SIG-M5 treated with dmso at 0.1 percent for 504 hours (cell line): ENCODE measurements at regions not wholly inside any gene's neighbourhood (a gene's known extent, or its start where the extent isn't known, plus 50 kb on each side); places are given as distances from the start of the nearest gene placed in this dataset.

Experiments
- DNase-seq: peaks from one replicate; lab custom pipeline; 2025; ENCODE audit not compliant: unreplicated experiment; lab: John Stamatoyannopoulos, UW

DNA sequence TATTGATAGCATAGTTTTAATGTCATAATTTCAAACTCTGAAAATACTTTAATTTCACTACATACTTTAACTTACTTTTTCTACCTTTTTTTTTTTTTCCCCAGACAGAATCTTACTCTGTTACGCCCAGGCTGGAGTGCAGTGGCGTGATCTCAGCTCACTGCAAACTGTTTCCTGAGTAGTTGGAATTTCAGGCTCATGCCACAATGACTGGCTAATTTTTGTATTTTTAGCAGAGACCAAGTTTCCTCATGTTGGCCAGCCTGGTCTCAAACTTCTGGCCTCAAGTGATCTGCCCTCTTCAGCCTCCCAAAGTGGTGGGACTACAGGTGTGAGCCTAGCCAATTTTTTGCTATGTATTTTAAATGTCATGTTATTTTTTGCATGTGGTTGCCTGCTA is 741.6 kb downstream of the TRAM1L1 start:
- no peak for DNase-seq

DNA sequence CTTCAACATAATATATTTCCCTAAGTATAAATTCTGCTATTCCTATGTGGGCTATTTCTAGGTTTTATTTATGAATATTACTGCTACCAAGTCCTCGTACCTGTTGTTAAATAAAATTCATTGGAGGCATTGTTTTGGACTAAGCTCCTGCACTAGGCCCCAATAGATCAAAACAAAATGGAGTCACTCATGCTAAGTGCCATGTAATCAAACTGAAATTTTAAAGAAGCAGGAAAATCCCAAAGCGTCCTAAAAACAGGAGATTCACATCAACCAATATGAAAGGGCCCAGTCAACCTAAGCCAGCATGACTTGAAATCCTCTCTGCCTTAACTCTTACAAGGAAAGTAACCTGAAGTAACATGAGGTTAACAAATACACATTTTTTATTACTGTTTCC is 743.2 kb downstream of the TRAM1L1 start:
- no peak for DNase-seq

DNA sequence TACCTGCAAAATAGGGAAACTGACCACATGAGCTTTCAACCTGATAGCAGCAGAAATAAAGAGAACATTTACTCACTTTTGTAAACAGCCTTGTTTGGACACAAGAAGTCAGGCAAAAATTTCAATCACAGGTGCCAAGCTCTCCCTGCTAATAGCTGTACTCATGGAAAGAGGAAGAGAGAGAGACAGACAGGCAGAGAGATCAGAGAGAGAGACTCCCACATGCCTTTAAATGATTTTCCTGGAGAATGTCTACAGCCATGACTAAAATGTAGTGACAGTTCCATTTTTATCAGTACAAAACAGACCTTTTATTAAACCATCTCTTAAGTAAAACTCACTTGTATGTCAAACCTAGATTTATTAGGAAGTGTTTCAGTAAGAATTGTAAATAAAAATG is 752.9 kb downstream of the TRAM1L1 start:
- DNase-seq = no peak

DNA sequence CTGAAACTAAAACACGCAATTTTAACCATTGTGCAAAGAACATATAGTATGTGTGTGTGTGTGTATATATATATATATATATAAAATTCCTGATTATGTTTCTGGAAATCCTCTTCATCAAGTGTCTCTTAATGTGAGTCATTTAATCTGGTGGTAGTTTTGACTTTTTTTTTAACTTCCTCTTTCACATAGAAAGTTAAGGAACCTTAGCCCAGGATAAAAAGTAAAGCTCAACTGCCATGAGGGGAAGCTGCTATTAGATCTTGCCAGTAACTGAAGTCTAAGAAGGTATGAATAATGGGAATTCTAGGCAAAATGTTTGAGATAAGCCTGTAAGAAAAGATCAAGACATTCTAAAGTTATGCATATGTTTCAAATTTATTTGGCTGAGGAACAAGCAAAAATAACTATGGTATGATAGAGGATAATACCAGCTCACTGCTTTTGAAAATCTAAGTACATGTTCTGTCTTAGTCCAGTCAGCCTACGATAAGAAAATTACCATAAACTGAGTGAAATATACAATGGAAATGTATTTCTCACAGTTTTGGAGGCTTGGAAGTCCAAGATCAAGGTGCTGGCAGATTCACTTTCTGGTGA is 757.0 kb downstream of the TRAM1L1 start:
- DNase-seq = peak; percentile 46

DNA sequence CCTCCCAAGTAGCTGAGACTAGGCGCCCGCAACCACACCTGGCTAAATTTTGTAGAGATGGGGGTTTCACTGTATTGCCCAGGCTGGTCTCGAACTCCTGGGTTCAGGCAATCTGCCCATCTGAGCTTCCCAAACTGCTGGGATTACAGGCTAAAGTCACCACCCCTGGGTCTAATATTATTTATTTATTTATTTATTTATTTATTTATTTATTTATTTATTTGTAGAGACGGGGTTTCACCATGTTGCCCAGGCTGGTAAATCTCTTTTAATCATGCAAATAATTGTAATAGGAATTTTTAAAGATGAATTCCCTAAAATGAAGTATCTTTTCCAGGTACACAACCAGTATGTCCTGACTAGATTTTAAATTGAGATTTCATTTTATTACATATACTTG is 761.8 kb downstream of the TRAM1L1 start:
- no peak for DNase-seq

DNA sequence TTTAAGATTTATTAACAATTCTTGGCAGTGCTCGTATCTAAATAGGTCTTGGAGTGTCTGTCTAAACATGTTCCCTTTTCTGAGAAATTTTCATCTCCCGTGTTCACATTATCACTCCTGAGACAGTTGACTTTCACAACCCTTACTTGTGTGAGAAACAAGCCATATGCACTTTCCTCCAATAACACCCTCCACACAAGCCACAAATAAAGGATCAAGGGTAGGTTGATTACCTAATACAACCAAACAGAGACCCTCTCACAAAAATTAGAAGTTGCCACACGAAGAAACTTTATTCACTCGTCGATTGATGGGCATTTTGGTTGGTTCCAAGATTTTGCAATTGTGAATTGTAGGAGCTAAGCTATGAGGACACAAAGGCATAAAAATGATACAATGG is 763.9 kb downstream of the TRAM1L1 start:
- no peak for DNase-seq

DNA sequence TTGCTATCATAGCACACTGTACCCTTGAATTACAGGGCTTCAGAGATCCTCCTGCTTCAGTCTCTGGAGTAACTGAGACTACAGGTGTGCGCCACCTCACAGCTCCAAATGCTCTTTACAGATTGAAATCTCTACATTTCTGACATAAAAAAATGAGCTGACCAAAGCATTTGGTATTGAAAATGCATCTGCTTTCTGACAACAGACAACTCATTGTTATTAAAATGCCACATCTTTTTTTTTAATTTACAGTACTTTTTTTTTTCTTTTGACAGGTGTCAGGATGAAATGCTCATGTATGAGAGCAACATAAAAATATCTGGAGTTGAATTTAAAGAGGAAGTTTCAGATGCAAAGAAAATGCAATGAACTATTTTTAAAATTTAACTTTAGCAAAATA is 764.5 kb downstream of the TRAM1L1 start:
- DNase-seq = no peak

DNA sequence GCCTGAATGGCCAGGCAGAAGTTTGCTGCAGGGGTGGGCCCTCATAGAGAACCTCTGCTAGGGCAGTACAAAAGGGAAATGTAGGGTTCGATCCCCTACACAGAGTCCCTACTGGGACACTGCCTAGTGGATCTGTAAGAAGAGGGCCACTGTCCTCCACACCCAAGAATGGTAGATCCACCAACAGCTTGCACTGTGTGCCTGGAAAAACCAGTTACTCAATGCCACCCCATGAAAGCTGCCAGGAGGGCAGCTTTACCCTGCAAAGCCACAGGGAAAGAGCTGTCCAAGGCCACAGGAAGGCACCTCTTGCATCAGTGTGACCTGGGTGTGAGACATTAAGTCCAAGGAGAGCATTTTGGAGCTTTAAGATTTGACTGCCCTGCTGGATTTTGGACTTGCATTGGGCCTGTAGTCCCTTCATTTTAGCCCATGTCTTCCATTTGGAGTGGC is 781.6 kb downstream of the TRAM1L1 start:
- no peak for DNase-seq

DNA sequence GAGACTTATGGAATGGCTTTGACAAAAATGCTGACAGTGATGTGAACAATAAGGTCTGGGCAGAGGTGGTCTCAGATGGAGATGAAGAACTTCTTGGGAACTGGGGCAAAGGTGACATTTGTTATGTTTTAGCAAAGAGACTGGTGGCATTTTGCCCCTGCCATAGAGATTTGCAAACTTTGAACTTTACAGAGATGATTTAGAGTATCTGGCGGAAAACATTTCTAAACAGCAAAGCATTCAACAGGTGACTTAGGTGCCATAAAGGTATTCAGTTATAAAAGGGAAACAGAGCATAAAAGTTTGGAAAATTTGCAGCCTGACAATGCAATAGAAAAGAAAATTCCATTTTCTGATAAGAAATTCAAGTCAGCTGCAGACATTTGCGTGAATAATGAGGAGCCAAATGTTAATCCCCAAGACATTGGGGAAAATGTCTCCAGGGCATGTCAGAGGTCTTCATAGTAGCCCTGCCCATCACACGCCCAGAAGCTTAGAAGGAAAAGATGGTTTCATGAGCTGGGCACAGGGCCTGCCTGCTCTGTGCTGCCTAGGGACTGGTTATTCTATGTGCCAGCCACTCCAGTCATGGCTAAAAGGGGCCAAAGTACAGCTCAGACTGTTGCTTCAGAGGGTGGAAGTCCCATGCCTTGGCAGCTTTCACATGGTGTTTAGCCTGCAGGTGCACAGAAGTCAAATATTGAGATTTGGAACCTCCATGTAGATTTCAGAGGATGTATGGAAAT is 782.2 kb downstream of the TRAM1L1 start:
- DNase-seq = no peak

DNA sequence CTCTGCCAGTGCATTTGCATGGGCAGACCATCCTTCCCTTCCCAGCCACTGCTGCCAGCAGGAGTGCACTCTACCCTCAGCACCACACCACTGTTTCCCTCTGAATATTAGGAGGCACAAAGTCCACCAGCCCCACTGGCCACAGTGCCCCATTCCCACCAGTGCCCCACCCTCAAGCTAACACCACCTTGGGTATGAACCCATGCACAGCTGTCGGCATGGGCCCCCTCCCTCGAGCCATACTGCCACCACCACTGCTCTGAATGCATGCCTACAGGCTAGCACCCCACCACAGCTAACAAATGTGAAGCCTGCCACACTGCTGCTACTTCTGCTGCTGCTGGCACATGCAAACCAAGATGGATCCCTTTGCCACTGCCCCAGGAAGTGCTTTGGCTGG is 810.4 kb downstream of the TRAM1L1 start:
- no peak for DNase-seq

DNA sequence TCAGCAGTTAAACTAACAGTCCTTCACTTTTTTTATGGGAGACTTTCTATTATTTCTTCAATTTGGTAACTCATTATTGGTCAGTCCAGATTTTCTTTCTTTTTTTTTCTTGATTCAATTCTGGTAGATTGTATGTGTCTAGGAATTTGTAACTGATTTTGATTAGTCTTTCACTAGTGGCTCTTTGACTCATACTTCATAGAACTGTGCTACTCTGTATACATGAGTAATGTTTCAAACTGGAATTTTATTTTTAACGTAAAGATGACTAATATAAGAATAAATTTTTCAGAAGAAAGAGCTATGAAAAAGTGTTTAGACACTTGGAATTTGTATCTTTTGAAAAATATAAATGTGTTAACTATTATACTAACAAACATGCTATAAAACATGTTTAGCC is 813.0 kb downstream of the TRAM1L1 start:
- no peak for DNase-seq

DNA sequence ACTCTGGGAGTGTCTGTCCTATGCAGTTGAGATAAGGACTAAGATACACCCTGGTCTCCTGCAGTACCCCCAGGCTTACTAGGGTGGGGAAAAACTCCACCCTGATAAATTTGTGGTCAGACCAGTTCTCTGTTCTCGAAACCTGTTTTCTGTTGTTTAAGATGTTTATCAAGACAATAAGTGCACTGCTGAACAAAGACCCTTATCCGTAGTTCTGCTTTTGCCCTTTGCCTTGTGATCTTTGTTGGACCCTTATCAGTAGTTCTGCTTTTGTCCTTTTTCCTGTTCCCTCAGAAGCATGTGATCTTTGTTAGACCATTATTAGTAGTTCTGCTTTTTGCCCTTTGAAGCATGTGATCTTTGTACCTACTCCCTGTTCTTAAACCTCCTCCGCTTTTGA is 824.4 kb downstream of the TRAM1L1 start:
- peak; percentile 61 for DNase-seq

DNA sequence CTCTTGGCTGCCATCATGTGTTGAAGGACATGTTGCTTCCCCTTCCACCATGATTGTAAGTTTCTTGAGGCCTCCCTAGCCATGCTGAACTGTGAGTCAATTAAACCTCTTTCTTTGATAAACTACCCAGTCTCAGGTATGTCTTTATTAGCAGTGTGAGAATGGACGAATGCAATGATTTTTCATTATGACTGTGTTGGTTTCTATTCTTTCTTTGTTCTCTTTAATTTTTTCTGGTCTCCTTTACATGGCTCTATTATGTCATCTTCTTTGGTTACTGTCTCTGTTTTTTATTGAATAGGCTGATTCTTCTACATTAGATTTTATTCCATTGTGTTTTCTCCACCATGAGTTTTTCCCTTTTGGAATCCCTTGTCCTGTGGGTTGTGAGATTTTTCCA is 840.6 kb downstream of the TRAM1L1 start:
- DNase-seq = no peak

DNA sequence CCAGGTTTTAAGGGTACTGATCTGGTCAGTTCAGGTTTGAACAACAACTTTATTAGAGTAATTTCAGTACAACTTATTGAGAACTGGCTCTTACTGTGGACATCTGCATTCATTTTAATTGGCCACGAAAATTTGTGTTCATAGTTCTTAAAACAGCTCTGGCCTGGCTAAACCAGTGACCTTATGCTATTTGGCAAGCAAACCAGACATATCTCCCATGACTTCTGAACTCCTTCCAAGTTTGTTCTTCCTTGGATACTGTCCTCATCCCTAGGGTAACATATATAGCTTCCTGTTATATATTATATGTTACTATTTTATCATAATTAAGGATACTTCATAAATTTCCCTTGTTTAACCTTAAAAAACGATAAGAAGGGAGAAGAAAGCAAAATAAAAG is 841.9 kb downstream of the TRAM1L1 start:
- DNase-seq = no peak

DNA sequence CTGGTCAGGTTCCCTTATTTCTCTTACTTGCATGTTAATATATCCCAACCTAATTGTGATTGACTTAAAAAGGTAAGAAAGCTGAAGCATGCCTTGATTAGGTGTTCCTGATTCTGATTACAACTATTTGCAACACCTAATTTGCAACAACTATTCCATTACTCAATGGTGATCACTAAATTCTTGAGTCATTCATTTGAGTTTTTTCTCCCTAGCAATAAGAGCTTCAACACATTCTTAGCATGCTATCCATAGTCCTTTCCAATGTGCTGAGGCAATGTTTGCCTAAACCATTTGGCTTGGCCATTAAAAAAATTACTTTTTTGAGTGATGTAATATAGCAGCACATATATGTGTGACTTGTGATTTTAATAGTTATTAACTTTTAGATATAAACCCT is 851.4 kb downstream of the TRAM1L1 start:
- DNase-seq = no peak

DNA sequence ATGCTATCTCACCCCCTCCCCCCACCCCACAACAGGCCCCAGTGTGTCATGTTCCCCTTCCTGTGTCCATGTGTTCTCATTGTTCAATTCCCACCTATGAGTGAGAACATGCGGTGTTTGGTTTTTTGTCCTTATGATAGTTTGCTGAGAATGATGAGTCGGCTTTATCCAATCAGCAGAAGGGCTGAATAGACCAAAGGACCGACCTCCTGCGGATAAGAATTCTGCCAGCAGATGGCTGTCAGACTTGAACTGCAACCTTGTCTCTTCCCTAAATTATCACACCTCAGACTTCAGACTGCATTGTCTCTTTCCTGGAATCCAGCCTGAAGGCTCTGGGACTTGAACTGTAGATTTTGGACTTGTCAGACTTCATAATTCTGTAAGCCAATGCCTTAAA is 853.4 kb downstream of the TRAM1L1 start:
- peak; percentile 2 for DNase-seq

DNA sequence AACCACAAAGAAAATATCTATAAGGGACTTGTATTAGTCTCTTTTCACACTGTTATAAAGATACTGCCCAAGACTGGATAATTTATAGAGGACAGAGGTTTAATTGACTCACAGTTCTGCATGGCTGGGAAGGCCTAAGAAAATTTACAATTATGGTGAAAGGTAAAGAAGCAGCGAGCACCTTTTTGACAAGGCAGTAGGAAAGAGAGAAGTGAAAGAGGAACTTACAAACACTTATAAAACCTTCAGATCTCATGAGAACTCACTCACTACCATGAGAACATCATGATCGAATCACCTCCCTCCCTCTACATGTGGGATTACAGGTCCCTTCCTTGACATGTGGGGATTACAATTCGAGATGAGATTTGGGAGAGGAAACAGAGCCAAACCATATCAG is 856.0 kb downstream of the TRAM1L1 start:
- DNase-seq = no peak

DNA sequence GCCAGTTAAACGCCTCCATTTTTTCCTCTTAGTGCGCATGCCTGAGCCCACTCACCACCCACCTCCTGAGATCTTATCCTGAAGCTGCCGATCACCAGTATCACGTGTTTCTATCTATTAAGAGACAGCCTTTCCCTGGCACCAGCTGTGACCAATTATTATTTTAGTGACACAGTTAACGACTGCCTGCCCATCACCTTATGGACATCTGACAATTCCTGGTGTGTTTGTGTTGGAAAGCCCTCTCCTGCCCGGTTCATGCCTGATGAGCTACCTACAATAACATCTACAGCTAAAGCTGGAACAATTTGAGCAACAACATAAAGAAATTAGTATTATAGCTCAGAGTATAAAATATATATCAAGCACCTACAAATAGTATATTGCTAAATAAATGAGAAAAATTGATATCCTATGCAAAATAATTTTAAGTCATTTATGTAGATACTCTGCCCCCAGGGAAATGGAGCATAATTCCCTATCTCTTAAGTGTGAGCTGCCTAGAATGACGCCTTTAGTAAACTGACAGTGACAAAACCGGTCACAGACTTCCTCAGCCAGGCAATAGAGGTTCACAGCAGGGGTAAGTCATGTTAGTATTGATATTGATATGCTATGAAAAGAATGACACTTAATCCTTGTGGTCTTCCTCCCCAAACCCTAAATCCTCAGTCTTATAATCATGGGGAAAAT is 862.2 kb downstream of the TRAM1L1 start:
- DNase-seq = no peak

DNA sequence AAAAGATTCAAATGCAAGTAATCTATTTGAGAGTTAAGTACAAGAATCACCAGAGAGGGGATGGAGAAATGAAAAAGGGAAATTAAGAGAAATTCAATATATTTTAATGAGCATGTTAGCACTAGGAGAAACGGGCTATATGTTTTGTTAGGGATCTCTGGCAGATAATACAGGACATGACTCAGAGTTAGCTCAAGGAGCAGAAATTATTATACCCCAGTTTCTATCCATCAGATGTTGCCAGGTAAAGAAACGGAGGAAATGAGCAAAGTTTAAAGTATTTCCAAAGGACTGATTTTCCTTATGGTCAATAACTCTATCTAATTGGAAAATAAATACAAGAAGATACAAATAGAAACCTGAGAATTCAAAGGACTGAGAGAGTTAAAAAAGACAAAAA is 867.6 kb downstream of the TRAM1L1 start:
- DNase-seq = no peak

DNA sequence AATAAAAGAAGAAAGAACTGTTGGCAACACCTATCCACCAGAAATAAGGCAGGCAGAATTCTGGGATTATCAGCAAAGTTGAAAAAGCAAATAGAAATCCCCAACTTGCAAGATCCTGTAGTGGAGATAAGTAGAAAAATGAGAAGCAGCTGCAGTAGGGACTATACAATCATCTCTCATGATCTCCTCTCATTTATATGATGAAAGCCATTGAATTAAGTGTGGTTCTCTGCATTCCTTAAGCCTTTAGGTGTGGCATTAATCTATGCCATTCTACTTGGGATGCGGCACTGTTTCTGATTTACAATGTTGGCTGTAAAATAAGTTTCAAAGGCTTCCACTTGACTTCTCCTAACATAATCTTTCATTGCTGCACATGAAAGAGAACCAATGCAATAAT is 869.8 kb downstream of the TRAM1L1 start:
- DNase-seq = no peak

DNA sequence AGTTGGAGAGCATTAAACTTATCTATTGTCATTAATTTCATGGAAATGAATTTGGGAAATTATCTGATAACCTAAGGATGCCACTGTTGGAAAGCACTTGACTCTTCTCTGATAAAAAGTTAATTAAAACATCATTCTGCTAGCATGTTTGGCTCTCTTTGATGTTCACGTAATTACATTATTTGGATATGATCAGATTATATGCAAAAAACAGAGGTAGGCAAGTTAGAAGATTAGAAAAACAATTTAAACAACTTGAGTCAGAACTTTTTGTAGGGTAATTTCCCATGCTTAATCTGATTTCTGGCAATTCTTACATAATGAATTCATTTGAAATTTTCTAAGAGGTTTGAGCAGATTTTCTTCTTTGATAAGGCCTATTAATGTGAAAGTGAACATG is 882.9 kb downstream of the TRAM1L1 start:
- no peak for DNase-seq

DNA sequence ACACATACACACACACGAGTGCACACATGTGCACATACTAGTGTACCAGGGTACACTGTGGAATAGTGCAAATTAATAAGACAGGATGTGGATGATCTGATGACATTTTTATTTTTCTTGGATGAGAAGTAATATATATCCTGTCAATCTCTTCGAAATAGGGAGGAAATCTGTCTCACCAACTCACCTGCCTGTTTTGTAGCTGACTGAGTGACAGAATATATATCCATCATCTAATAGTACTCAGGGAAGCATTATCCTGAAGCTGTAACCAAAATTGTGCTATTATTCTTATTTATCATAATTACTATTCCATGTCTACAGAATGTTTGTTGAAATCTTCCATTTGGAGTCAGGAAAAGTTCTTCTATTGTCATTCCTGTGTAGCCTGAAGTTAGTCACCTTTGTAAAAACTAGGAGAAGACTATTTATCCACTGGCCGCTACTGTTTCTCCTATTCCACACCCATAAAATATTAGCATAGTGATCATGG is 888.0 kb downstream of the TRAM1L1 start:
- DNase-seq = no peak
